GM19351 (cell line): ENCODE measurements at regions not wholly inside any gene's neighbourhood (a gene's known extent, or its start where the extent isn't known, plus 50 kb on each side); places are given as distances from the start of the nearest gene placed in this dataset.
A peak's percentile ranks its signal among the peaks of the same experiment; 100 is the strongest.
"Not testable (repeated sequence)": the region's sequence is repeated elsewhere in the genome, so short reads cannot be mapped to it uniquely, and the experiment has no call there.

ENCODE experiments used
- ATAC-seq: cut with Tn5 transposase; IDR thresholded peaks from one replicate; pipeline ENCODE4 v1.9.1; 2021; ENCODE audit warnings: mild to moderate bottlenecking, moderate library complexity; ENCODE audit not compliant: unreplicated experiment

DNA sequence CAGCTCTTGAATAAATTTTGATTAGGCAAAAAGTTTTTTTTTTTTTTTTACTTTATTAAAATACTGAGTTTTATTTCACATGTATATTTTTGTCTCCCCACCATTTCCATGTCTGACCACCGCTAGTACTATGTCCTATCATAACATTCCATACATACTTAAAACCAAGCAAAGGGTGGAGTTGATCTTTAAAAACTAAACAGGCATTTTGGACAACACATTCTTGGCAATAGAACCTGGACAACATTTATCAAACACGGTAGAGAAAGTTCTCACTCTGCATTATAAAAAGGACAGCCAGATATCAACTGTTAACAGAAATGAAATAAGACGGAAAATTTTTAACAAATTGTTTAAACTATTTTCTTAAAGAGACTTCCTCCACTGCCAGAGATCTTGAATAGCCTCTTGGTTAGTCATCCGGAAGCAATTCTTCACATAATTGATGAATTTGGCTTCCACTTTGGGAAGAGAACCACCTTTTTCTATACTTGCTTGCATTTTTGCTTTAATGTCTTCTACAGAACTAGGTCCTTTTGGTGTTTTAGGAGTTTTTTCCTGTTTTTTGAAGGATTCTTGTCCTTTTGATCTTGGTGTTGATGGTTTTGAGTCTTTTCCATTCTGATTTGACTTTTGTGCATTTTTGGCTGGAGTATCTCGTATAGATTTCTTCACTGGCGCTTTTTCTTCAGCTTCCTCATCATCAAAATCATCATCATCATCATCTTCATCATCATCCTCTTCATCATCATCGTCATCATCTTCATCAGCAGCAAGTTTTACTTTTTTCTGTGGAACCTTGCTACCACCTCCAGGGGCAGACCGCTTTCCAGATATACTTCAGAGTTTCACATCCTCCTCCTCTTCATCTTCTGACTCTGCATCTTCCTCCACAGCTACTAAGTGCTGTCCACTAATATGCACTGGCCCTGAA, 58.7 kb downstream of the POU5F2 start:
- ATAC-seq, result not testable (repeated sequence)

DNA sequence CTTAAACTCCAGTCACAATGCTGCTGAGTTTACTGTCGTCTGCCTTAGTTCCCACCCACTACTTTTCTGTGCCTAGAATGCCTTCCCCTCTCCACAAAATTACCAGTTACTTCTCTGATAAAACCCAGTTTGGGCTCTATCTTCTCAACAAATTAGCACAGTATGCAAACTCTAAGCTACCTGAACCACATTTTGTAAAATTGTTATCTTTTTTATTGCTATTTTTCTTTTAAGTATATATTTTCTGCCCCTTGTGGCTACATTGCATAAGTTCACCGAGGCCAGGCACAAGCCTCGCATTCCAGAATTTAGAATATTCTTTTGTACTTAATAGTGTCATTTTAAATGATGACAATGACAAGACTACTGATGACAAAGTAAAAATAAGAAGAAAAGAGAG, 60.0 kb downstream of the POU5F2 start:
- no peak for ATAC-seq

DNA sequence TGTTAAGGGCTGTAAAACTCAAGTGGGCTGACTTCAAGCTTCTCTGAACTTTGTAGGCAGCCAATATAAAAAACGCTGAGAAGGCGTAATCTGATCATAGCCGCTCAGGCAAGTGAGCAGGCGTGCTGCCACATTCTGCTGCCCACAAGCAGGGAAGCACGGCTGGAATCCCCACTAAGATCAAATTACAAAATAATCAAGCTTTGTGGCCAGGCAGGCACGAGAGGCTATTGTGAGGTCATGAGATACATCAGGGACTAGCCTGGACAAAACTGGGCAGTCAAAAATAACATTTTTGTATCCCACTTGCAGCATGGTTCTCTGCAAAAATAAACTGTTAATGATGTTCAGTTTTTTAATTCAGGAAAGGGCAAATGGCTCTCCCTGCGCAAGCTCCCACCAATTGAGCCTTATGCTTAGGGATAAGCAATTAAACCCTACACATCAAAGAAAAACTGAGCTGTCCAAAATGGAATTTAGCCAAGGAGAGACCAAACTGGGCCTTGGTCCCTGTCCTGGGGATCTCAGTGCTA, 64.0 kb downstream of the POU5F2 start:
- ATAC-seq, result no peak

DNA sequence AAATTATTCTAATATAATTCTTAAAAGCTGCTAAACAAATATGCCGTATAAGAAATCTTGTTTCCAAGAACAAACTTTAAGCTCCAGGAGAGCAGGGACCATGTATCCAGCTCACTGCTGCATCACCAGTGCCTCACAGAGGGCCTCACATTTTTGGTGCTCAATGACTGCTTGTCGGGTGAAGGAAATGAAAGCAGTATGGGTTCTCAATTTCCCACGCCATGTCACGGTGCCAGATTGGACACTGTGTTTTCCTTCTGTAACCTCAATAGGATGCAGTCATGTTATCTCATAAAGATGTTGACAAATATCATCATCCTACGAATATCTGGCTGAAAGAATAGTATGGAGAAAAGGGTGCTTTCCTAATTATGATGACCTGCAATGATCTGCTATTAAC, 64.7 kb downstream of the POU5F2 start:
- no peak for ATAC-seq

DNA sequence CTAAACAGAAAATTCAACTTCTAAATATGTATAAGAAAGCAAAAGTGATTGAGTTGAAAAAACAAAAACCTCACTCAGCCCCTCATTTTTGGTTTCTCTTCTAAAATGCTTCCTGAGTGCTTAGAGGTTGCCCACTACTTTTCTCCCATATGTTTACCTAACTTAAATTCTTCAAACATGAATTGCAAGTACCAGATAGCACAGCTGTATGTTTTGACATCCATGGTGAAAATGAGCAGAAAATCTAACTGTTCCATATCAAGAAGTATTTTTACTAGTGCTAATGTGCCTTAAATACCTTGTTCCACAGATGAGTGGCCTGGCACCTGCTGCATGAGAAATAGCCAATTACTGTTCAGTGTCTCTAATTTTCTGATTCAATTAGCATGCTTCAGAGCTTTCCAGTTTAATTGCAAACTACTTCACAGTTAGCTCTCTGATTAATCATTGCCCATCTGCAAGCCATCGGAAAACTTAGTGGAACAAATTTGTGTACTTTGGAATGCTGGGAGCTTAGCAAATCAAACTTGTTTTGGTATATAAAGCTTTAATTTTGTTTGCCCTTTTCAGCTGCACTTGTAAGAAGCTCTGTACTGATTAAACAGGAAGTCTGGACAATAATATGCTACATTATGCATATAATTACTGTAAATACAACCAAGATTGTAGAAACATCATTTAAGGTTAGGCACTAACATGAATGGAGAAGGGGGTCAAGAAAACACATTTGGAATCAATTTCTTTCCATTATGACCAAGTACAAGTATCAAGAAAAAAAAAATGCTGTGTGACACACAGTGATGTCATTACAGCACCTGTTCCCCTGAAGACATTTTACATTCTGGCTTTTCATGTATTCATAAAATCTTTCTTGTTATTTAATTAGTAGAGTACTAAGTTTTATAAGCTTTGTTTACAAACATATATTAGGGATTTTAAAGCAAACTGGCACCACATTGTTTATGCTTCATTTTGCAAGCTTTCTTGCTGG, 65.6 kb downstream of the POU5F2 start:
- peak; percentile 50 for ATAC-seq

DNA sequence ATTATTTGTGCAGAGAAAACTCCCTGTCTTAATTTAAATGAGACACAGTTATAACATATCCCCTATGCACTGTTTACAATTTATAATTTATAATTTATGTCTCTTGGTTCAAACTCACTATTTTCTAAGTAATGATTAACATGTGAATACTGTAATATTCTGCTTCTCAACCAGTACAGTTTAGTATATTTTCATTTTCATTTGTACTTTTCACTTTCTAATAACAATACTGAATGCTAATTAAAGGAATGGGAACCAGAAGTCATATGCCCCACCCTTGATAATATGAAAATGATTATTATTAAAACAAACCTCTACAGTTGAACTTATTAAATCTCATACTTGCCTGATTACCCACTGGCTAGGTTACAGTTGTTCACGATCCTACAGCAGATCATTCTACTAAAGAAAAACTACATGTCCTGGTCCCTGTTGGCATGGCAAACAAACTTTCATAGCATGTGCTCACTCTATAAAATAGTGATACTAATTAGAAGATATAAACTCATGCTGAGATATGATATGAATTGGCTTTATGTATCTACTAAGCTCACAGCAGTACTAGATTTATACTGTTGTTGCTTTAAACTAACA, 66.4 kb downstream of the POU5F2 start:
- ATAC-seq, result peak; percentile 63

DNA sequence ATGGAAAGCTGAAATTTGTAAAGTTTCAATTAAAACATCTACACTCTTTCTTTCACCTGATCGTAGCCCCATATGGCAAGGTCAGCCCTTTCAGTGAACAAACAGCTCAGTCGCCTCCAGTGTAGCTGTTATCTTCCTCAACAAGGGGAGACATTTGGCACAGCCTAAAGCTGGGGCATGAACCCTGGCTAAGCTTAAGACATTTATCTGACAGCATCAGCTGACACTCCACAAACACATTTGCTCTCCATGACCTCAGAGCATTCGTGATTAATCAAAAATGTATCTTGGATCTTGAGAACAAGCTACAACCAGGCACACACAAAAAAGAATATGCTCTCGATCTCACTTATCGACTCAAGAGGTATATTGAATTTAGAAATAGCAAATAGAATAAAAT, 67.3 kb downstream of the POU5F2 start:
- ATAC-seq, result no peak

DNA sequence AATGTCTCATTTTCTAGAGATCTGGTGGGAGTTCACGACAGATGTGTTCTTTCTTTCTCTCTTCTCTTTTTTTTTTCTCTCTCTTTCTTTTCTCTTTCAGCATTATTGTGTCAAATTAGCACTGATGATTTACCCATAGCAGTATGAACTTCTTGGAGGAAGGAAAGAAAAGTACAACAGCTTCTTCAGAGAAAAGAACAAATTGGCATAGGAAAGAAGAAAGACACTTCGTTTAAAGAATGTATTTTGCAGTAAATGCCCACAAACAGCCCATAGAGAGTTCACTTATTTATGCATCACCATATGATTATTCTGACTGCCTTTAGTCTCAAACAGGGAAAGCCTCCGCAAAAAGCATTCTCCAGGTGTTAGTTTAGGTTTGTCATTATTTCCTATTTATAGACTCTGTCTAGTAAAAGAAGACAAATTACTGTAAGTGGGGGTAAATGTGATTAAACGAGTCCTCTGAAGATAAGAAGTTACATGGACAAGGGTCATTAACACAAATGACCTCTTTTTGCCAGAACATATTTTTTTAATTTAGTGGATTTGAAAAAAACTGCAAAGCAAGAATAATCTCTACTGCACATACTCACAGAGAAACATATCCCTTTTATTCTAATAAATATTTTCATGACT, 68.0 kb downstream of the POU5F2 start:
- no peak for ATAC-seq

DNA sequence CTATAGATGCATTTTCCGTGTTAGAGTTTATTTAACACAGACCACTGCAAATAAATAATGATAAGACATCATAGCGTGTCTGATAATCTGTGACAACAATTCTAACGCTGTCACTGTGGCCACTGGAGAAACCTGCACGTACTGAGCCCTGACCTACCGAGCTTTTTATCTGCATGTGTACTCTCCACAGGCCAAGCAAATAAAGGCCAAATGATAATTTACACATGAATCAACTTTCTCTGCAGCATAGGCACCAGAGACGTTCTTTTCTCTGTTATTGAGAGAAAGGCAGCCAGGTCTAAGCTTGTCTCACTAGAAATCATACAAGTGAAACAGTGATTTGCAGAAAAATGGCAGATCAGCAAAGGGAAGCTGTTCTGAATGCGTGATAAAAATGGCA, 75.8 kb downstream of the POU5F2 start:
- ATAC-seq, result no peak

DNA sequence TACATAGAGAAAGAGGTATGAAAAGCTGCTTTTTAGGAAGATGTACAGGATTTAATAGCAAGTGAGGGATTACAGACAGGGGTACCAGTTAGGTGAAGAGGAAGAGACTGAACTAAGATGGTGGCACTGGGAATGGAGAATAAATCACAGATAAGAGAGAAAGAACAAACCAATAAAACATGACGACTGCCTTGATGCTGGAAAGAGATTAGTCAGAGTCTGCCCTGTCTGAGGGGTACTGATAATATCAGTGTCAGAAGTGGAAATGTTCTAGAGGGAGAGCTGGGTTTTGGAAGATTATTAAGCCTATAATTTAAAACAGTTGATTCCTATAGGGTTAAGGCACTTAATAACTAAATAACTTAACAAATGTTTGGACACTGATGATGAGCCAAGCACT, 77.7 kb downstream of the NR2F1 start:
- ATAC-seq, result no peak

DNA sequence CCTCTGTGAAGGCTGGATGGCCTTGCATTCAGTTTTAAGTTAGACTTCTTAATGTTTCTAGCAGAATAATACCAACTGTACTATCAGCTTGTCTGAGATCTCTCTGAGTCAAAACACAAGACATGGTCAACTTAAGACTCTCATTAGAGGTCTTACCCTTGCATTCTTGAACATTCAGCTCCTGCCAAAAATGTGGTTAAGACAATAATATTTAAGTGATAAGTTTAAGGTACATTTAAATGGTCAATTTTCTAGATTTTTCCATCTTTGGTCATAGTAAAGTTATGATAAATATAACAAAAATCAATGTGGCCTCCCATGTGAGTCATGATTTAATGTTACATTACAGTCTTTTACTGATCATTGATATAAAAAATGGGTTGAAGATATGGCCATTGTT, 75.0 kb downstream of the NR2F1 start:
- no peak for ATAC-seq

DNA sequence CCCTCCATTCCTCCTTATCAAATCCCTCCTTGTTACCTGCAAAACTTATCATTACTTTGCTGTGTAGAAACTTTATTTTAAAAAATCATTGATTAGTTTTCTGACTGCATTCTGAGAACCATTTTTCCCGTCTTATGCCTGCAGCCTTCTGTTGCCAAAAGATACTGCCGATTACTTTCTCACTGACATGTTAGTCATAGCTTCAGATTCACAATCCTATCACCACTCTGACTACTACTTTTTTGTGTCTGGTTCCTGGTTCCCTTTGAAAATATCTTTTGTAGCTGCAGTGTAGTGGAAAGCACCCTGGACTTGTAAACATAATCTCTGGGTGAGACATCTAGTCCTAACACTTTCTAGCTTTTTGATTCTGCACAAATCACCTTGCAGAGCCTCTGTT, 71.7 kb downstream of the NR2F1 start:
- no peak for ATAC-seq

DNA sequence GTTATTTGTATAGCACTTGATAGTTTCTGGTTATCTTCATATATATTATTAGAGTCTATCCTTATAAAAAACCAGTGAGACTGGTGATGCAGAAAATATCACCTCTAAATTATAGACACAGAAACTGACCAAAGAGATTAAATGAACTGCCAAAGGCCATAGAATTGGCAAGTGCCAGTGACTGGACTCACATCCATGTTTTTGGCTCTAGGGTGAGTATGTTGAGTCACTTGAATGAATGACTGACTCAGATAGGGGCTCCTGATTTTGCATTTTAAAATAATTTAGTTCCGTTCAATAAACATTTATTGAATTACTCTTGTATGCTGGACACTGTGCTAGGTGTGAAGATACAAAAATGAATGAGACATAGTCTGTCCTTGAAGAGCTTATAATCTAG, 70.7 kb downstream of the NR2F1 start:
- ATAC-seq, result no peak

DNA sequence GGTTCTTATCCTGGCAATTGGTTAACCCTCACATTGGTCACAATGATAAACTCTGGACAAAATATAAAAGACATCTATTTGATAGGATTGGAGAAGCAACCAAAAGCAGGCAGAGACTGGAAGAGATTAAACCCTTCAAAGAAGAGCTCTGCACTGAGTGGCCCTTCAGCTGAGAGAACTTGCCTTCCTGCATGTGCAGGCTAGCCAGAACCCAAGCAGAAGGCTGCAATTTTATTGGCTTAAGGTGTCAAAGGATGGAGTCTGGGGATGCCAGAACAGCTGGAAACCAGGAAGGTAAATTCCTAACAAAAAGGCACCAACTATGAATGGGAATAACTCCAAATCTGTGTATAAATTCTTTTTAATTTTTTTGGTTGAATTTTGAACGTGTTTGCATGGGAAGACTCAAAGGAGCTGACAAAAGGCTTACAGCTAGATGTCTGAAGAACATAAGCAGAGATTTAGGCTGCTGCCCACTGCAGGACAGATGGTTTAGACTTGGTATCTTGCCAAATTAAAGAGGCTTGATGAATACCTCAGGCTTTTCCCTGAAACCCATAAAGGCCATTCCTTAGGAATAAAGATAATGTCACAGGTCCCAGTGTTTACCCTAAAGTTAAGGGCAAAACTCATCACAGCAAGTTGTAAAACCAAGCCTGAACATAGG, 66.3 kb downstream of the NR2F1 start:
- no peak for ATAC-seq

DNA sequence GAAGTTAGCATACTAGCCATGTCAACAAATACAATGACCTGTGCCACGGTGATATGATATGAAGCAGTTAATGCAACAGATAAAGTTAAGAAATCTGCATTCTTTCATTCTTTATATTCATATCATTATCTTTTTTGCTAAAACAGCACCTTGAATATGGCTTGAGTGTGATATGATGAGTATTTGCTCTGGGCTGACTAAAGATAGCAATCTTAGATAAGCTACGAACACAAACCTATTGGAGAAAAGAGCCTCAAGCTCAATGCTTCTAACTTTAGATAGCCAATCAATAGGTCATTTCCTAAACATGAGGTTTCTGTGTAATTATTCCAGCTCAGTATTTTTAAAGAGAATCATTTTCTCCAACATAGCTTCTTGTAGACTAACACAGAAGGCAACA, 61.7 kb downstream of the NR2F1 start:
- ATAC-seq, result no peak
